Psoas muscle (tissue), 7 donors: ENCODE measurements at regions not wholly inside any gene's neighbourhood (a gene's known extent, or its start where the extent isn't known, plus 50 kb on each side); places are given as distances from the start of the nearest gene placed in this dataset.

Experiments
- ATAC-seq, 4 donors: fragments of 200-7000 bp; cut with Tn5 transposase; one replicate each; pipeline ENCODE4 v1.9.1; 2020; ENCODE audit warnings: moderate library complexity in 3 of 4, mild to moderate bottlenecking in 2 of 4
- DNase-seq, 2 donors: peaks; one replicate each; pipeline ENCODE4 v3.0.0-alpha.2; 2020
- H3K27ac ChIP-seq: fragments of 200-600 bp; one replicate; pipeline ENCODE4 v1.8.0; 2022
- H3K27me3 ChIP-seq, 3 donors: fragments of 200-600 bp in 1 of 3; one replicate each; pipeline versions ENCODE4 v1.6.1 to v1.8.0; 2013 to 2022; ENCODE audit warnings: low read length in 2 of 3, mild to moderate bottlenecking in 2 of 3, moderate library complexity in 1 of 3; ENCODE audit not compliant: insufficient read depth in 3 of 3
- H3K36me3 ChIP-seq, 2 donors: fragments of 200-600 bp in 1 of 2; one replicate each; pipeline versions ENCODE4 v1.6.1 to v1.8.0; 2013 to 2022; ENCODE audit warnings: low read depth in 1 of 2, mild to moderate bottlenecking in 1 of 2, moderate library complexity in 1 of 2; ENCODE audit not compliant: insufficient read depth in 1 of 2
- H3K4me1 ChIP-seq: fragments of 200-600 bp; one replicate; pipeline ENCODE4 v1.8.0; 2022
- H3K4me3 ChIP-seq: fragments of 200-600 bp; one replicate; pipeline ENCODE4 v1.8.0; 2022; ENCODE audit warnings: mild to moderate bottlenecking
- H3K9me3 ChIP-seq: fragments of 200-600 bp; one replicate; pipeline ENCODE4 v1.8.0; 2022
- WGBS, 3 donors: extraction: QIAGEN DNeasy Blood & Tissue Kit; methylation state at CpG; one replicate each; pipeline versions ENCODE4 v1.1.6 to v1.1.7; 2013; 5-methylcytosine and 5-hydroxymethylcytosine counted together
- intact Hi-C, 2 donors: fragments of 100-400 bp; cut with DNase I; formaldehyde crosslinking; loops; one replicate each; pipeline versions ENCODE4 v1.11.0 to v1.14.2; 2022
- TF ChIP-seq, protein P1 (sequence below): fragments of 200-600 bp; IDR thresholded peaks from one replicate; pipeline ENCODE4 v1.8.0; 2022; ENCODE audit warnings: antibody characterized with exemption
- donor health status: healthy with polysubstance abuse.
- donor health status: DM: no; HTN: no; CAD: no; lungs with moderate emphysema.
- donor health status: Bipolar disorder and iron deficiency.
- donor health status: healthy.
- donor health status: DM: yes; HTN: yes; CAD: no.
- donor health status: DM: no; HTN: no; CAD: no.
- donor health status: DM: yes; HTN: yes; CAD: no.

GRCh38 chr2:7473135-7473771, 556.0 kb downstream of the RNF144A start:
- TF ChIP-seq, protein P1, sequence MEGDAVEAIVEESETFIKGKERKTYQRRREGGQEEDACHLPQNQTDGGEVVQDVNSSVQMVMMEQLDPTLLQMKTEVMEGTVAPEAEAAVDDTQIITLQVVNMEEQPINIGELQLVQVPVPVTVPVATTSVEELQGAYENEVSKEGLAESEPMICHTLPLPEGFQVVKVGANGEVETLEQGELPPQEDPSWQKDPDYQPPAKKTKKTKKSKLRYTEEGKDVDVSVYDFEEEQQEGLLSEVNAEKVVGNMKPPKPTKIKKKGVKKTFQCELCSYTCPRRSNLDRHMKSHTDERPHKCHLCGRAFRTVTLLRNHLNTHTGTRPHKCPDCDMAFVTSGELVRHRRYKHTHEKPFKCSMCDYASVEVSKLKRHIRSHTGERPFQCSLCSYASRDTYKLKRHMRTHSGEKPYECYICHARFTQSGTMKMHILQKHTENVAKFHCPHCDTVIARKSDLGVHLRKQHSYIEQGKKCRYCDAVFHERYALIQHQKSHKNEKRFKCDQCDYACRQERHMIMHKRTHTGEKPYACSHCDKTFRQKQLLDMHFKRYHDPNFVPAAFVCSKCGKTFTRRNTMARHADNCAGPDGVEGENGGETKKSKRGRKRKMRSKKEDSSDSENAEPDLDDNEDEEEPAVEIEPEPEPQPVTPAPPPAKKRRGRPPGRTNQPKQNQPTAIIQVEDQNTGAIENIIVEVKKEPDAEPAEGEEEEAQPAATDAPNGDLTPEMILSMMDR = no peak
- intact Hi-C loops = no loop called here
- H3K27me3 ChIP-seq = peaks cover 0 to 2% (median 0%) of the 10 kb centered on the region in 3 donors
- WGBS, 3 donors = 63 to 68% (median 64%) methylated on average over 7 of the region's 7 CpGs
- H3K27ac ChIP-seq = no peak overlapping the region
- no peak for ATAC-seq
- no peak for DNase-seq
- H3K4me1 ChIP-seq = no peaks in the 10 kb centered on the region
- no peak overlapping the region for H3K4me3 ChIP-seq
- H3K9me3 ChIP-seq = no peaks in the 10 kb centered on the region
- no peaks in the 10 kb centered on the region for H3K36me3 ChIP-seq

DNA sequence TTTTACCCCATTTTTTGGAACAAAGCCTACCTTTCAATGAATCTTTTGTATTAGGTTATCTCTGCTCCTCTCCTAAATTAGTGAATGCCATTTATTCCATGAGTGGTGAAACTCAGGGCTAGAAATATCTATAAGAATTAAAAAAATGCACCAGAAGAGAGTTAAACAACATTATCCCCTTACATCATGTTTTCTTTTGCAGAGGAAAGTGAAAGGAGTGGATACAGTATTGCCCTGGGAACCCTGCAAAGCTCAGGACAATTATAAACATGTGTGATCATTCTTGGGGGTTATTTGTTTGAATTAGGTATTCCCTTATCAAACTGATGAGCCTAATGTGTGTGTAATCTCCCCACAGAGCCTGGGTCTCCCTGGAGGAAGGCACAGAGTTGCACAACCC, 559.2 kb downstream of the RNF144A start:
- Histone ChIP-seq H3K4me1 (no peaks in the 10 kb centered on the region), H3K27me3 (no peaks in the 10 kb centered on the region), H3K4me3 (no peak overlapping the region), H3K36me3 (no peaks in the 10 kb centered on the region), H3K9me3 (no peaks in the 10 kb centered on the region), H3K27ac (no peak overlapping the region)
- intact Hi-C loops = no loop called here
- ATAC-seq (no peak), DNase-seq (no peak)
- TF ChIP-seq, protein P1 = no peak

- Histone ChIP-seq H3K4me1 (no peaks in the 10 kb centered on the region), H3K27ac (no peak overlapping the region), H3K27me3 (no peaks in the 10 kb centered on the region), H3K4me3 (no peak overlapping the region), H3K36me3 (no peaks in the 10 kb centered on the region), H3K9me3 (no peaks in the 10 kb centered on the region)
- no peak for DNase-seq
- ATAC-seq = no peak
- intact Hi-C loops = no loop called here
- TF ChIP-seq, protein P1 = no peak
Observed at GRCh38 chr2:7479603-7480002, 562.4 kb downstream of the RNF144A start.

GRCh38 chr2:7480431-7480830, 563.2 kb downstream of the RNF144A start:
- no peaks in the 10 kb centered on the region for H3K4me1 ChIP-seq
- H3K27ac ChIP-seq = no peak overlapping the region
- TF ChIP-seq, protein P1 = no peak
- DNase-seq = no peak
- no peaks in the 10 kb centered on the region for H3K27me3 ChIP-seq
- no peaks in the 10 kb centered on the region for H3K9me3 ChIP-seq
- intact Hi-C loops = no loop called here
- H3K36me3 ChIP-seq = no peaks in the 10 kb centered on the region
- no peak overlapping the region for H3K4me3 ChIP-seq
- ATAC-seq = no peak

- Histone ChIP-seq H3K27me3 (no peaks in the 10 kb centered on the region), H3K9me3 (no peaks in the 10 kb centered on the region), H3K27ac (no peak overlapping the region), H3K4me3 (no peak overlapping the region), H3K36me3 (no peaks in the 10 kb centered on the region), H3K4me1 (no peaks in the 10 kb centered on the region)
- ATAC-seq (no peak), DNase-seq (no peak)
- TF ChIP-seq, protein P1 = no peak
- 82 to 87% (median 84%) methylated on average over 5 of the region's 5 CpGs for WGBS, 3 donors
- intact Hi-C loops = no loop called here
Observed at GRCh38 chr2:7490672-7491071, 573.5 kb downstream of the RNF144A start.
